GM21447 (cell line): ENCODE measurements at regions not wholly inside any gene's neighbourhood (a gene's known extent, or its start where the extent isn't known, plus 50 kb on each side); places are given as distances from the start of the nearest gene placed in this dataset.

Experiments used
- ATAC-seq: cut with Tn5 transposase; IDR thresholded peaks from one replicate; pipeline ENCODE4 v1.9.1; 2021; ENCODE audit not compliant: unreplicated experiment

DNA sequence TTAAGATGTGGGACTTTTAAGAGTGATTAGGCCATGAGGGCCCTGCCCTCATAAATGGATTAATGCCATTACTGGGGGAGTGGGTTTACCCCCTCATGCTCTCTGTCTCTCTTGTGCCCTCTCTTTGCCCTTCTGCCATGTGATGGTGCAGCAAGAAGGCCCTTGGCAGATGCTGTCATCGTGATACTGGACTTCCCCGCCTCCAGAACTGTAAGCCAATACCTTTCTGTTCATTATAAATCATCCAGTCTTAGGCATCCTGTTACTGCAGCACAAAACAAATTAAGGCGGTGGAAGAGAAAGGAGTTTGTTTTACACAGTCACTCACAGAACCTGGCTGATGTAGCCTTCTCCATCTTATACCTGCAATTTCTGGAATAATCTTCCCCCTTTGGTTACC, 360.3 kb upstream of the TBL1XR1 start:
- no peak for ATAC-seq

DNA sequence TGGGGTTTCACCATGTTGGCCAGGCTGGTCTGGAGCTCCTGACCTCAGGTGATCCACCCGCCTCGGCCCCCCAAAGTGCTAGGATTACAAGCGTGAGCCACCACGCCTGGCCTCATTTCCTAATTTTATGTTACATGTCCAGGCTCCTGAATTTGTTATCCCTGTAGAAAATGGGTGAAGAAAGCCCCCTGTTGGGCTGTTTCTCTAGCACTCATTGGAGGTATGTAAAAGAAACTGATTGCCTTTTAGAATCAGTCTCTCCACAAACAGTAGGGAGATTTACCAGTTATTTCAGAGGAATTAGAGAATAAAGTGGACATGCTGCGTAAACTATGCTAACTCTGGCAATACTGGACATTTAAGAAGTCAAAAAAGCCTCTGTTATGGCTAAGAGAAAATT, 364.1 kb upstream of the TBL1XR1 start:
- ATAC-seq = no peak

GRCh38 chr3:177561769-177562392, 364.6 kb upstream of the TBL1XR1 start:
- ATAC-seq = no peak

DNA sequence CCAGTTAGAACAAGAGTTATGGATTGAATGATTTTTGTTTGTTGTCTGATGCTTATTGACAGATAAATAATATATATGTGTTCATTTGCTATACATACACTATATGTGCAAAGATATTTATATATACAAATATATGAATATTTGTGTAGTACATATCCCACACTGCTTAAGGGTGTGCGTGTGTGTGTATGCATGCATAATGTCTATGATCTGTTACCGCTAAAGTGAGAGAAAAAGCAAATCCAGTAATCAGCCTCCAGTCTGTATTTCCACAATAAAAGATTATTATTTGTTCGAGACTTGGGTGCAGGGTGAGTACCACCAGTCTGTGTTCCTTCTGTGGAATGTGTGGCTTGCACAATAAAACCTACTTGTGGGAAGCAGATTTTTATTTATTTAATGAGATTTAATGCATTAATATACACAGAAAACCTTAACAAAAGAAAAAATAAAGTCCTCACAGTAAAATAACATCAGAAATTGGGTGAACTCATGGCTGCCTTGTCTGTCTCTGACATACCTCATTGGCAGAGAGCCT, 366.0 kb upstream of the TBL1XR1 start:
- ATAC-seq = no peak

DNA sequence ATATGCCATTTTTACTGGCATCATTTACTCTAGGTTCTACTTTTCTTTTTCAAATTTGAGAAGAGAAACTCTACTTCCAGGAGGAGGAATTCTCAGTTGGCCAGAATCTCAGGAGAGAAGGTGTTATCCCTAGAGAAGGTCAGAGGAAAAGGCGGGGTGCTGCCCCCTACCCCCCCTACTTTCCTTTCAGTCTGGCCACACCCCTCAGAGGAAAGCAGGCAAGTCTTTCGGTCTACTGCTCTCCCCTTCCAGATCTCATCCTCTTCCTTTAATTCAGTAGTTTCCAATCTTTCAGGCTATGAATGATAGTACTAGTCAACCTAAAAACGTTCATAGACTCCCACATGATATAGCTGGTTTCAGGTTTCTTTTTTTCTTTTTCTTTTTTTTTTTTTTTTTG, 366.5 kb upstream of the TBL1XR1 start:
- no peak for ATAC-seq

DNA sequence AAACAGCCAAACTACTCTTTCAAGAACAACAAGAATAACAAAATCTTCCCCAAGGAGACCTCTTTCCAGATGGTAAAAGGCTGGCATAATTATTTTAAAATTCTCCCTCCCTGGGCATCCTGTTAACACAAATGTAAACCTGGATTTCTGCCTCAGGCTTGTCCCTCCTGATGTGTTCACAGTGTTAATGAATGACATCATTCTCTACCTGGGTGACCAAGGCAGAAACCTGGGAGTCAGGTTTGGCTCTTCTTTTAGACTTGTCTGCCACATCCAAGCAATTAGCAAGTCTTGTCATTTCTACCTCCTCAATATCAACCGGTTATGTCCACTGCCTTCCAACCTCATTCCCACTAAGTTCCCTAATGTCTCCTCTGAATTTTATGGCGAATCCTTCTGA, 368.7 kb upstream of the TBL1XR1 start:
- ATAC-seq = no peak

- no peak for ATAC-seq
Observed at GRCh38 chr3:177567833-177568232, 370.6 kb upstream of the TBL1XR1 start.

- no peak for ATAC-seq
Observed at GRCh38 chr3:177569193-177569592, 371.9 kb upstream of the TBL1XR1 start.

GRCh38 chr3:177569875-177570657, 372.8 kb upstream of the TBL1XR1 start:
- no peak for ATAC-seq

GRCh38 chr3:177571271-177571943, 374.1 kb upstream of the TBL1XR1 start:
- no peak for ATAC-seq

GRCh38 chr3:177571944-177572315, 374.6 kb upstream of the TBL1XR1 start:
- ATAC-seq = no peak

DNA sequence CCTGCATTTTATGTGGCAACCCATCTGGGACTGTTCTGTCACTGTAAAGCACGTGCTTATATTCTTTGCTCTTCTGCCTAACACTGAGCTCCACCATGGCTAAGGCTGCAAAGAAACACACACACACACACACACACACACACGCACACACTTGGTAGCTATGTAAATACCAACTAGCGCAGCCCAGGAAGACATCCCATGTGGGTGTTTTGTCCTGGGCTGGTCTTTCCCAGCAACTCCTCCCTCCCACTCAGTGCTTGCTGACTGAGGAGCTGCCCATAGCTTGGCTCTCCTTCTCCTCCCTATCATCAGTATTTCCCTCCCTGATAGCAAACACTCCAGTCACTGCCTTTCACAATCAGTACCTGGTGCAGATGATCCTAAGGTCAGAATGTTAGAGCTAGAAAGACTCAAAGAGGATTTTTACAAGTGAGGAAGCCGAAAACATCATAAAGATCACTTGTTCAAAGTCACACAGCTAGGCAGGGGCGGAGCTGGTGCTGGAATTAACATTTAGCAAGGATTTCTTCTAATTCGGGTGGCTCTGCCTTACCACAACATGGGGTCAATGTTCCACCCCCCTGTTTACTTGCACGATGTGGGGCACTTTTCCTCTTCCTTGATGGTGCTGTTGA, 377.1 kb upstream of the TBL1XR1 start:
- ATAC-seq = no peak

- ATAC-seq = no peak
Observed at GRCh38 chr3:177576746-177577145, 379.5 kb upstream of the TBL1XR1 start.

- peak; percentile 70 for ATAC-seq
Observed at GRCh38 chr3:177578488-177578887, 381.2 kb upstream of the TBL1XR1 start.

- no peak for ATAC-seq
Observed at GRCh38 chr3:177579419-177579818, 382.1 kb upstream of the TBL1XR1 start.

DNA sequence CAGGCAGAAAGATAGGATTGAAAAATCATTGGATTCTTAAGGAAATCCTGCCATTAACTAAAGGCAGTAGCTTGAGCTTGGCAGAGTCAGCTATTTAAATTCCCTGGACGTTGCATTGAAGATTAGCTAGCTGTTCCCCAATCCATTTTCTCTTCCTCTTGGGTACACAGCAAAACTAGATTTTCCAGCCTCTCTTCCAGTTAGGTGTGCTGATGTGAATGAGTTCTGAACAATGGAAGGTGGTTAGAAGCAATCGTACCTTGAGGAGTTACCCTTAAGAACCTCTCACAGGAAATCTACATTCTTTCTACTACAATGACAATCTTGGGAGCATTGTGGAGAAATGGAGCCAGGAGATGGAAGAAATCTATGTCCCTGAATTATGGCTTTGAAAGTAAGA, 383.2 kb upstream of the TBL1XR1 start:
- ATAC-seq = no peak

DNA sequence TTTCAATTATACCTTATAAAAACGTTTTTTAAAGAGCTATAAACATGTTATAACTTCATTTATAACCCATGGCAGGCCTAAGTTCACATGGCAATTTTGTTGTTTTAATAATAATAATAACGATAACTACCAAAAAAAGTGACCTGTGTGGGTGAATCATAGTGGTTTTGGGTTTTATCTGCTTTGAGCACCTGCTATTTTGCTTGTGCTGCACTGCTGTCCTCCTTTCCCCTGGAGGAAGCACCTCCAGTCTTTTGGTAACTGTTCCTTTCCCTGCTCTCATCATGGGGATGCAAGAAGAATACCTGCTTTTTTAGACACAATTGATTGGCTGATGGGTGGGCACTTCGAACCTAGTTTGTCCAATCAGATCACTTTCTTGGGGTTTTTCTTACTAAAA, 388.0 kb upstream of the TBL1XR1 start:
- ATAC-seq = no peak

- no peak for ATAC-seq
Observed at GRCh38 chr3:177589041-177589650, 391.9 kb upstream of the TBL1XR1 start.

GRCh38 chr3:177589911-177590381, 392.7 kb upstream of the TBL1XR1 start:
- ATAC-seq = peak; percentile 63

- no peak for ATAC-seq
Observed at GRCh38 chr3:177590826-177591225, 393.5 kb upstream of the TBL1XR1 start.

- peak; percentile 57 for ATAC-seq
Observed at GRCh38 chr3:177591379-177591778, 394.1 kb upstream of the TBL1XR1 start.
